ENCODE measurements at regions not wholly inside any gene's neighbourhood (a gene's known extent, or its start where the extent isn't known, plus 50 kb on each side); places are given as distances from the start of the nearest gene placed in this dataset.

DNA sequence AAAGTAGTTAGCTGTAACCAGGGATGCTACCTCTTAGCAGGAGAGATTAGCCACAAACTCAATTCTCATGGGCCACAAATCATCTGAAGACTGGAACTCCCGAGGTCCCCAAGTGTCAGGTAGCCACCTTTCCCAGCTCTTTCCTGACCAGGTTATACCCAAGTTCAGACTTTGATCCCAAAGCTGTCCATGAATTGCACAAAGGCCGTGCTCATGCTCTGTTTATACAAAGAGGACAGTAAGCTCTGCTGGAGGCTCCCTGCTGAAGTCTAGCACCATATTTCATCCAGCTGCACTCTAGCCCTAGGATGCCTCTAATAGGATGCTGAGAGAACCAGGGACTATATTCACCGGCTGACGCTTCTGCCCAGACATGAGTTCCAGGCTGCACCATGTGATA is 271.0 kb upstream of the ADAMTSL1 start:
- TF ChIP-seq, protein P1, sequence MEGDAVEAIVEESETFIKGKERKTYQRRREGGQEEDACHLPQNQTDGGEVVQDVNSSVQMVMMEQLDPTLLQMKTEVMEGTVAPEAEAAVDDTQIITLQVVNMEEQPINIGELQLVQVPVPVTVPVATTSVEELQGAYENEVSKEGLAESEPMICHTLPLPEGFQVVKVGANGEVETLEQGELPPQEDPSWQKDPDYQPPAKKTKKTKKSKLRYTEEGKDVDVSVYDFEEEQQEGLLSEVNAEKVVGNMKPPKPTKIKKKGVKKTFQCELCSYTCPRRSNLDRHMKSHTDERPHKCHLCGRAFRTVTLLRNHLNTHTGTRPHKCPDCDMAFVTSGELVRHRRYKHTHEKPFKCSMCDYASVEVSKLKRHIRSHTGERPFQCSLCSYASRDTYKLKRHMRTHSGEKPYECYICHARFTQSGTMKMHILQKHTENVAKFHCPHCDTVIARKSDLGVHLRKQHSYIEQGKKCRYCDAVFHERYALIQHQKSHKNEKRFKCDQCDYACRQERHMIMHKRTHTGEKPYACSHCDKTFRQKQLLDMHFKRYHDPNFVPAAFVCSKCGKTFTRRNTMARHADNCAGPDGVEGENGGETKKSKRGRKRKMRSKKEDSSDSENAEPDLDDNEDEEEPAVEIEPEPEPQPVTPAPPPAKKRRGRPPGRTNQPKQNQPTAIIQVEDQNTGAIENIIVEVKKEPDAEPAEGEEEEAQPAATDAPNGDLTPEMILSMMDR (IDR thresholded peaks at IDR 0.05), result no peak
- no peak for TF ChIP-seq POLR2A (IDR thresholded peaks at IDR 0.05; ENCODE audit: low read depth)
- no peak for TF ChIP-seq EP300 (IDR thresholded peaks at IDR 0.05)
- TF ChIP-seq POLR2AphosphoS5 (IDR thresholded peaks at IDR 0.05), result no peak
